ENCODE measurements at regions not wholly inside any gene's neighbourhood (a gene's known extent, or its start where the extent isn't known, plus 50 kb on each side); places are given as distances from the start of the nearest gene placed in this dataset.

GRCh38 chr10:106183041-106183440 lies 981.5 kb downstream of the SORCS1 start:
- TF ChIP-seq, protein P1, sequence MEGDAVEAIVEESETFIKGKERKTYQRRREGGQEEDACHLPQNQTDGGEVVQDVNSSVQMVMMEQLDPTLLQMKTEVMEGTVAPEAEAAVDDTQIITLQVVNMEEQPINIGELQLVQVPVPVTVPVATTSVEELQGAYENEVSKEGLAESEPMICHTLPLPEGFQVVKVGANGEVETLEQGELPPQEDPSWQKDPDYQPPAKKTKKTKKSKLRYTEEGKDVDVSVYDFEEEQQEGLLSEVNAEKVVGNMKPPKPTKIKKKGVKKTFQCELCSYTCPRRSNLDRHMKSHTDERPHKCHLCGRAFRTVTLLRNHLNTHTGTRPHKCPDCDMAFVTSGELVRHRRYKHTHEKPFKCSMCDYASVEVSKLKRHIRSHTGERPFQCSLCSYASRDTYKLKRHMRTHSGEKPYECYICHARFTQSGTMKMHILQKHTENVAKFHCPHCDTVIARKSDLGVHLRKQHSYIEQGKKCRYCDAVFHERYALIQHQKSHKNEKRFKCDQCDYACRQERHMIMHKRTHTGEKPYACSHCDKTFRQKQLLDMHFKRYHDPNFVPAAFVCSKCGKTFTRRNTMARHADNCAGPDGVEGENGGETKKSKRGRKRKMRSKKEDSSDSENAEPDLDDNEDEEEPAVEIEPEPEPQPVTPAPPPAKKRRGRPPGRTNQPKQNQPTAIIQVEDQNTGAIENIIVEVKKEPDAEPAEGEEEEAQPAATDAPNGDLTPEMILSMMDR (IDR thresholded peaks at IDR 0.05; ENCODE audit: low read depth, low read length, poor library complexity, severe bottlenecking): no peak
- TF ChIP-seq EZH2phosphoT487 (IDR thresholded peaks at IDR 0.05; ENCODE audit: borderline replicate concordance, low read length): no peak
- no peak overlapping the region for H3K4me2 ChIP-seq (ENCODE audit: low read length)
- no peak overlapping the region for H3K27ac ChIP-seq (ENCODE audit: low read depth, low read length)

GRCh38 chr10:106182542-106182941 lies 982.0 kb downstream of the SORCS1 start:
- Histone ChIP-seq H4K20me1 (ENCODE audit: control insufficient read depth, insufficient read depth, low read depth, low read length) (no peaks in the 10 kb centered on the region), H3K27me3 (ENCODE audit: control insufficient read depth, low read length) (no peaks in the 10 kb centered on the region), H3K4me1 (ENCODE audit: control insufficient read depth, low read length) (no peaks in the 10 kb centered on the region), H3K9me3 (ENCODE audit: control insufficient read depth, insufficient read depth, low read length) (no peaks in the 10 kb centered on the region), H3K4me2 (ENCODE audit: low read length) (no peak overlapping the region), H3K27ac (ENCODE audit: low read depth, low read length) (no peak overlapping the region), H3F3A (ENCODE audit: control insufficient read depth, insufficient read depth) (no peaks in the 10 kb centered on the region), H3K9me2 (replicated peaks; ENCODE audit: control insufficient read depth, low read length) (no peaks in the 10 kb centered on the region), H3K79me2 (ENCODE audit: control insufficient read depth, low read length) (no peaks in the 10 kb centered on the region), H3K4me3 (ENCODE audit: low read length) (no peak overlapping the region), H3K36me3 (ENCODE audit: control insufficient read depth, low read length) (no peaks in the 10 kb centered on the region)
- TF ChIP-seq, protein P1 (IDR thresholded peaks at IDR 0.05; ENCODE audit: low read depth, low read length, poor library complexity, severe bottlenecking): no peak
- TF ChIP-seq EZH2phosphoT487 (IDR thresholded peaks at IDR 0.05; ENCODE audit: borderline replicate concordance, low read length): no peak

More at GRCh38 chr10:106183041-106183440, 981.5 kb downstream of the SORCS1 start:
- no peaks in the 10 kb centered on the region for H3K27me3 ChIP-seq (ENCODE audit: control insufficient read depth, low read length)
- H4K20me1 ChIP-seq (ENCODE audit: control insufficient read depth, insufficient read depth, low read depth, low read length): no peaks in the 10 kb centered on the region
- no peaks in the 10 kb centered on the region for H3K9me3 ChIP-seq (ENCODE audit: control insufficient read depth, insufficient read depth, low read length)
- no peak overlapping the region for H3K4me3 ChIP-seq (ENCODE audit: low read length)
- H3K4me1 ChIP-seq (ENCODE audit: control insufficient read depth, low read length): no peaks in the 10 kb centered on the region
- no peaks in the 10 kb centered on the region for H3K9me2 ChIP-seq (replicated peaks; ENCODE audit: control insufficient read depth, low read length)
- no peaks in the 10 kb centered on the region for H3K79me2 ChIP-seq (ENCODE audit: control insufficient read depth, low read length)
- H3K36me3 ChIP-seq (ENCODE audit: control insufficient read depth, low read length): no peaks in the 10 kb centered on the region
- H3F3A ChIP-seq (ENCODE audit: control insufficient read depth, insufficient read depth): no peaks in the 10 kb centered on the region

- TF ChIP-seq, protein P1 (IDR thresholded peaks at IDR 0.05; ENCODE audit: low read depth, low read length, poor library complexity, severe bottlenecking): no peak
- no peak for TF ChIP-seq EZH2phosphoT487 (IDR thresholded peaks at IDR 0.05; ENCODE audit: borderline replicate concordance, low read length)
- no peak overlapping the region for H3K4me3 ChIP-seq (ENCODE audit: low read length)
- no peaks in the 10 kb centered on the region for H3K36me3 ChIP-seq (ENCODE audit: control insufficient read depth, low read length)
- H3K79me2 ChIP-seq (ENCODE audit: control insufficient read depth, low read length): no peaks in the 10 kb centered on the region
- no peaks in the 10 kb centered on the region for H3K27me3 ChIP-seq (ENCODE audit: control insufficient read depth, low read length)
- H3K9me3 ChIP-seq (ENCODE audit: control insufficient read depth, insufficient read depth, low read length): no peaks in the 10 kb centered on the region
- H3K27ac ChIP-seq (ENCODE audit: low read depth, low read length): no peak overlapping the region
- no peaks in the 10 kb centered on the region for H4K20me1 ChIP-seq (ENCODE audit: control insufficient read depth, insufficient read depth, low read depth, low read length)
- H3K9me2 ChIP-seq (replicated peaks; ENCODE audit: control insufficient read depth, low read length): no peaks in the 10 kb centered on the region
- H3F3A ChIP-seq (ENCODE audit: control insufficient read depth, insufficient read depth): no peaks in the 10 kb centered on the region
- H3K4me2 ChIP-seq (ENCODE audit: low read length): no peak overlapping the region
- no peaks in the 10 kb centered on the region for H3K4me1 ChIP-seq (ENCODE audit: control insufficient read depth, low read length)
Observed at GRCh38 chr10:106181501-106181900, 983.0 kb downstream of the SORCS1 start.
